ENCODE measurements at regions not wholly inside any gene's neighbourhood (a gene's known extent, or its start where the extent isn't known, plus 50 kb on each side); places are given as distances from the start of the nearest gene placed in this dataset.

GRCh38 chr2:6639929-6640620 lies 225.6 kb downstream of the CMPK2 start:
- TF ChIP-seq CTCF (IDR thresholded peaks at IDR 0.05) (no peak), ZFX (IDR thresholded peaks at IDR 0.05; ENCODE audit: borderline replicate concordance) (no peak)

Data from 22Rv1 (cell line).